ENCODE measurements at regions not wholly inside any gene's neighbourhood (a gene's known extent, or its start where the extent isn't known, plus 50 kb on each side); places are given as distances from the start of the nearest gene placed in this dataset.

GRCh38 chr6:150659046-150659763 lies 59.5 kb downstream of the PLEKHG1 start:
- 44 to 70% (median 48%) methylated on average over 5 to 6 of the region's 6 CpGs for WGBS, 5 donors
- H3K27ac ChIP-seq = peak overlapping the region in 2 of 5 donors; percentile 31 to 40
- intact Hi-C loops (cut with DNase I; ENCODE audit: low total_unique reads) = no loop called here
- no peaks in the 10 kb centered on the region for H3K27me3 ChIP-seq
- TF ChIP-seq POLR2AphosphoS5 (IDR thresholded peaks at IDR 0.05) = peak in 1 of 3 donors; percentile 5
- TF ChIP-seq POLR2A (IDR thresholded peaks at IDR 0.05) = no peak
- peak; percentile 75 to 82 for DNase-seq
- H3K36me3 ChIP-seq = no peaks in the 10 kb centered on the region
- H3K4me3 ChIP-seq = no peak overlapping the region
- H3K4me1 ChIP-seq = peaks cover 8 to 22% (median 12%) of the 10 kb centered on the region in 4 donors
- H3K9me3 ChIP-seq = no peaks in the 10 kb centered on the region

- Histone ChIP-seq H3K27me3 (no peaks in the 10 kb centered on the region), H3K4me1 (peaks cover 8 to 31% (median 16%) of the 10 kb centered on the region in 4 donors), H3K27ac (no peak overlapping the region), H3K9me3 (no peaks in the 10 kb centered on the region), H3K4me3 (no peak overlapping the region), H3K36me3 (no peaks in the 10 kb centered on the region)
- no peak for TF ChIP-seq EP300 (IDR thresholded peaks at IDR 0.05)
- no peak for TF ChIP-seq CTCF (IDR thresholded peaks at IDR 0.05)
- no peak for TF ChIP-seq POLR2A (IDR thresholded peaks at IDR 0.05)
- no peak for TF ChIP-seq POLR2AphosphoS5 (IDR thresholded peaks at IDR 0.05)
- peak in 1 of 2 donors; percentile 46 for DNase-seq
- intact Hi-C loops (cut with DNase I; ENCODE audit: low total_unique reads) = no loop called here
- WGBS, 5 donors = 86 to 92% (median 86%) methylated on average over 4 of the region's 4 CpGs
Measured at GRCh38 chr6:150661216-150662007, 61.7 kb downstream of the PLEKHG1 start.

- Histone ChIP-seq H3K27me3 (no peaks in the 10 kb centered on the region), H3K36me3 (no peaks in the 10 kb centered on the region), H3K9me3 (no peaks in the 10 kb centered on the region), H3K27ac (no peak overlapping the region), H3K4me1 (peaks cover 8 to 45% (median 20%) of the 10 kb centered on the region in 4 donors), H3K4me3 (no peak overlapping the region)
- TF ChIP-seq CTCF (IDR thresholded peaks at IDR 0.05) (no peak), EP300 (IDR thresholded peaks at IDR 0.05) (no peak), POLR2AphosphoS5 (IDR thresholded peaks at IDR 0.05) (no peak), POLR2A (IDR thresholded peaks at IDR 0.05) (no peak)
- DNase-seq = no peak
- 59 to 67% (median 64%) methylated on average over 5 of the region's 5 CpGs for WGBS, 5 donors
- intact Hi-C loops (cut with DNase I; ENCODE audit: low total_unique reads) = no loop called here
Measured at GRCh38 chr6:150662814-150663213, 63.1 kb downstream of the PLEKHG1 start.

GRCh38 chr6:150664091-150664490 lies 64.4 kb downstream of the PLEKHG1 start:
- Histone ChIP-seq H3K4me3 (no peak overlapping the region), H3K27me3 (no peaks in the 10 kb centered on the region), H3K9me3 (no peaks in the 10 kb centered on the region), H3K36me3 (no peaks in the 10 kb centered on the region), H3K27ac (peak overlapping the region in 4 of 5 donors; percentile 11 to 64 (median 42)), H3K4me1 (peaks cover 12 to 50% (median 24%) of the 10 kb centered on the region in 4 donors)
- intact Hi-C loops (cut with DNase I; ENCODE audit: low total_unique reads) = no loop called here
- WGBS, 5 donors = 71 to 87% (median 72%) methylated on average over 3 of the region's 3 CpGs
- no peak for TF ChIP-seq POLR2A (IDR thresholded peaks at IDR 0.05)
- no peak for TF ChIP-seq CTCF (IDR thresholded peaks at IDR 0.05)
- no peak for TF ChIP-seq EP300 (IDR thresholded peaks at IDR 0.05)
- TF ChIP-seq POLR2AphosphoS5 (IDR thresholded peaks at IDR 0.05) = no peak
- no peak for DNase-seq

Measured in stomach (tissue), 8 donors.